IMR-90 (cell line): ENCODE measurements at regions not wholly inside any gene's neighbourhood (a gene's known extent, or its start where the extent isn't known, plus 50 kb on each side); places are given as distances from the start of the nearest gene placed in this dataset.

ENCODE experiments used
- ATAC-seq: fragments of 200-7000 bp; cut with Tn5 transposase; 2 replicates; pipeline ENCODE4 v1.9.1; 2020; ENCODE audit warnings: low read depth, mild to moderate bottlenecking, moderate library complexity
- BruUV-seq: library from RNA; stranded (reverse); fragments of 400-500 nt; replicated peaks from 2 replicates; lab custom pipeline; 2021; lab: Mats Ljungman, UMichigan
- CTCF ChIA-PET: fragments of 300-600 bp; formaldehyde crosslinking; extraction: SDS; loops from one replicate; lab custom pipeline; 2021; ENCODE audit warnings: antibody characterized with exemption; lab: Yijun Ruan, JAX
- POLR2A ChIA-PET: fragments of 300-600 bp; sonication (Branson Sonifier 250); formaldehyde crosslinking; loops from one replicate; lab custom pipeline; 2022; ENCODE audit warnings: antibody characterized with exemption; ENCODE audit not compliant: unreplicated experiment; lab: Charles Lee
- DNase-seq: peaks from one replicate; pipeline ENCODE4 v3.0.0; 2013
- H2AFZ ChIP-seq: replicated peaks from 2 replicates; pipeline ENCODE3; 2013; ENCODE audit warnings: low read length, mild to moderate bottlenecking; ENCODE audit not compliant: poor library complexity
- H2AK5ac ChIP-seq: 2 replicates; pipeline ENCODE4 v1.6.1; 2013; ENCODE audit warnings: low read depth, low read length, inconsistent platforms
- H2AK9ac ChIP-seq: replicated peaks from 2 replicates; pipeline ENCODE3; 2013; ENCODE audit warnings: mild to moderate bottlenecking, low read depth, low read length, moderate library complexity; ENCODE audit not compliant: poor library complexity
- H2BK120ac ChIP-seq: 2 replicates; pipeline ENCODE4 v1.6.1; 2013; ENCODE audit warnings: low read depth, low read length, inconsistent platforms
- H2BK15ac ChIP-seq: 3 replicates; pipeline ENCODE4 v1.6.1; 2013; ENCODE audit warnings: low read depth, low read length, inconsistent platforms
- H2BK20ac ChIP-seq: 2 replicates; pipeline ENCODE4 v1.6.1; 2013; ENCODE audit warnings: low read depth, mild to moderate bottlenecking, inconsistent platforms, low read length, moderate library complexity
- H2BK5ac ChIP-seq: 2 replicates; pipeline ENCODE4 v1.6.1; 2013; ENCODE audit warnings: mild to moderate bottlenecking, low read depth, low read length, inconsistent platforms; ENCODE audit not compliant: poor library complexity, severe bottlenecking
- H3K14ac ChIP-seq: replicated peaks from 2 replicates; pipeline ENCODE4 v1.6.1; 2013; ENCODE audit warnings: low read depth, low read length, inconsistent platforms
- H3K18ac ChIP-seq: 2 replicates; pipeline ENCODE4 v1.6.1; 2013; ENCODE audit warnings: low read depth, low read length, control low read depth
- H3K23ac ChIP-seq: 2 replicates; pipeline ENCODE4 v1.6.1; 2013; ENCODE audit warnings: low read depth, low read length, inconsistent platforms
- H3K27ac ChIP-seq: 2 replicates; pipeline ENCODE4 v1.5.1; 2013; ENCODE audit warnings: mild to moderate bottlenecking, control low read depth, low read length; ENCODE audit not compliant: insufficient read depth
- H3K27me3 ChIP-seq: 2 replicates; pipeline ENCODE4 v1.6.1; 2013; ENCODE audit warnings: low read length; ENCODE audit not compliant: control insufficient read depth, insufficient read depth
- H3K36me3 ChIP-seq: 2 replicates; pipeline ENCODE4 v1.6.1; 2013; ENCODE audit warnings: low read length, mixed read lengths; ENCODE audit not compliant: control insufficient read depth, insufficient read depth
- H3K4ac ChIP-seq: 2 replicates; pipeline ENCODE4 v1.6.1; 2013; ENCODE audit warnings: low read depth, low read length, inconsistent platforms
- H3K4me1 ChIP-seq: 2 replicates; pipeline ENCODE4 v1.6.1; 2013; ENCODE audit warnings: low read length, mixed read lengths; ENCODE audit not compliant: control insufficient read depth, insufficient read depth
- H3K4me2 ChIP-seq: 2 replicates; pipeline ENCODE4 v1.6.1; 2013; ENCODE audit warnings: low read depth, mild to moderate bottlenecking, control low read depth, low read length, moderate library complexity
- H3K4me3 ChIP-seq: 2 replicates; pipeline ENCODE4 v1.5.1; 2013; ENCODE audit warnings: low read depth, mild to moderate bottlenecking, control low read depth, low read length, moderate library complexity; ENCODE audit not compliant: insufficient read depth
- H3K56ac ChIP-seq: 2 replicates; pipeline ENCODE4 v1.6.1; 2013; ENCODE audit warnings: low read length, inconsistent platforms; ENCODE audit not compliant: insufficient read depth; ENCODE audit errors: extremely low read depth
- H3K79me1 ChIP-seq, 2 experiments: 2 replicates each; pipeline ENCODE4 v1.6.1; 2013; ENCODE audit warnings: low read length in 2 of 2, inconsistent platforms in 1 of 2, low read depth in 1 of 2
- H3K9ac ChIP-seq: 2 replicates; pipeline ENCODE4 v1.6.1; 2013; ENCODE audit warnings: low read depth, low read length, control low read depth
- H3K9me1 ChIP-seq: 2 replicates; pipeline ENCODE4 v1.6.1; 2013; ENCODE audit warnings: low read length, inconsistent platforms; ENCODE audit not compliant: insufficient read depth
- H3K9me3 ChIP-seq: 2 replicates; pipeline ENCODE4 v1.6.1; 2013; ENCODE audit warnings: low read length; ENCODE audit not compliant: control insufficient read depth, insufficient read depth
- H4K20me1 ChIP-seq: 2 replicates; pipeline ENCODE4 v1.6.1; 2013; ENCODE audit warnings: low read length, inconsistent platforms; ENCODE audit not compliant: insufficient read depth
- H4K5ac ChIP-seq: 2 replicates; pipeline ENCODE4 v1.6.1; 2013; ENCODE audit warnings: mild to moderate bottlenecking, low read depth, low read length, control low read depth
- H4K8ac ChIP-seq, 2 experiments: 2 replicates each; pipeline ENCODE4 v1.6.1; 2013; ENCODE audit warnings: low read depth in 2 of 2, low read length in 2 of 2, control low read depth in 1 of 2, inconsistent platforms in 1 of 2
- H4K91ac ChIP-seq: 2 replicates; pipeline ENCODE4 v1.6.1; 2013; ENCODE audit warnings: low read depth, low read length, inconsistent platforms; ENCODE audit not compliant: insufficient read depth
- BHLHE40 ChIP-seq: fragments of 150-350 bp; IDR thresholded peaks from 2 replicates; pipeline ENCODE4 v1.6.1; 2016; ENCODE audit warnings: mild to moderate bottlenecking, low read depth, low read length
- CEBPB ChIP-seq: IDR thresholded peaks from 2 replicates; pipeline ENCODE4 v1.6.1; 2012; ENCODE audit warnings: low read depth, low read length, improper control_type of control experiment
- NFE2L2 ChIP-seq: fragments of 150-350 bp; IDR thresholded peaks from 2 replicates; pipeline ENCODE4 v1.6.1; 2016; ENCODE audit warnings: low read depth, mild to moderate bottlenecking, low read length
- POLR2A ChIP-seq: IDR thresholded peaks from 2 replicates; pipeline ENCODE4 v1.6.1; 2012; ENCODE audit warnings: mild to moderate bottlenecking, low read depth, low read length
- WGBS, 2 experiments: methylation state at CpG; one replicate each; pipeline versions ENCODE4 v1.1.5 to v1.1.7; 2013; ENCODE audit warnings: missing lambda C conversion rate in 2 of 2; ENCODE audit not compliant: insufficient read length in 1 of 2; ENCODE audit errors: extremely low coverage in 2 of 2; 5-methylcytosine and 5-hydroxymethylcytosine counted together
- dilution Hi-C: fragments of 300-500 bp; cut with HindIII; formaldehyde crosslinking; loops from one replicate; pipeline ENCODE4 v1.14.3; 2018; ENCODE audit warnings: low sequenced_read_pairs; ENCODE audit not compliant: unreplicated experiment
- in situ Hi-C: fragments of 300-500 bp; cut with MboI; formaldehyde crosslinking; loops from 3 replicates; pipeline ENCODE4 v1.14.3; 2019; ENCODE audit warnings: low sequenced_read_pairs, inconsistent platforms, mixed read lengths
- intact Hi-C: fragments of 100-400 bp; cut with micrococcal nuclease; formaldehyde crosslinking; loops from 2 replicates; pipeline ENCODE4 v1.10.0; 2022

- no TSS peak for BruUV-seq
Measured at GRCh38 chr1:69076631-69077030, 491.1 kb upstream of the LRRC7 start.

More at GRCh38 chr1:69076631-69077030, 491.1 kb upstream of the LRRC7 start:
- no peak overlapping the region for H3K9ac ChIP-seq
- no peaks in the 10 kb centered on the region for H3K36me3 ChIP-seq
- H3K27me3 ChIP-seq, result no peaks in the 10 kb centered on the region
- no peaks in the 10 kb centered on the region for H3K9me1 ChIP-seq
- ChIA-PET POLR2A (no interaction called here), CTCF (no interaction called here)
- dilution Hi-C loops (no loop called here), in situ Hi-C loops (no loop called here), intact Hi-C loops (no loop called here)
- H3K56ac ChIP-seq, result no peak overlapping the region
- no peak overlapping the region for H3K23ac ChIP-seq
- 100% methylated on average over 1 of the region's 3 CpGs; no CpG with 5 or more reads in 1 of the 2 experiments for WGBS, 2 experiments
- H2BK5ac ChIP-seq, result no peak overlapping the region
- no peak overlapping the region for H3K4me3 ChIP-seq
- H4K5ac ChIP-seq, result no peak overlapping the region
- no peaks in the 10 kb centered on the region; the same call in 1 of the 2 replicates for H3K9me3 ChIP-seq
- H3K4ac ChIP-seq, result no peak overlapping the region
- no peak overlapping the region for H2BK120ac ChIP-seq
- no peaks in the 10 kb centered on the region for H4K20me1 ChIP-seq
- no peak for DNase-seq
- H3K4me1 ChIP-seq, result no peaks in the 10 kb centered on the region
- H2AK9ac ChIP-seq, result no peak overlapping the region
- no peak overlapping the region for H2BK15ac ChIP-seq
- H2AK5ac ChIP-seq, result no peak overlapping the region
- no peak overlapping the region for H2BK20ac ChIP-seq
- no peak overlapping the region for H4K91ac ChIP-seq
- H3K27ac ChIP-seq, result no peak overlapping the region
- no peak overlapping the region for H3K18ac ChIP-seq
- H3K79me1 ChIP-seq, result no peaks in the 10 kb centered on the region
- no peak overlapping the region for H3K14ac ChIP-seq
- no peak overlapping the region for H4K8ac ChIP-seq
- no peak overlapping the region for H2AFZ ChIP-seq
- no peak for ATAC-seq
- TF ChIP-seq BHLHE40 (no peak), POLR2A (no peak), CEBPB (no peak), NFE2L2 (no peak)
- H3K4me2 ChIP-seq, result no peak overlapping the region
